Motor neuron (in vitro differentiated cells): ENCODE measurements at regions not wholly inside any gene's neighbourhood (a gene's known extent, or its start where the extent isn't known, plus 50 kb on each side); places are given as distances from the start of the nearest gene placed in this dataset.
A peak's percentile ranks its signal among the peaks of the same experiment; 100 is the strongest.

Source experiments
- ATAC-seq, 8 experiments: fragments of 200-7000 bp; cut with Tn5 transposase; replicated peaks in 6 of 8; 2 replicates each; pipeline ENCODE4 v1.8.0; 2021; ENCODE audit warnings: mild to moderate bottlenecking in 8 of 8, moderate library complexity in 8 of 8
- H3K27ac ChIP-seq, 2 donors: fragments of 250-450 bp; sonication (Bioruptor Pico); 2 replicates each; pipeline ENCODE4 v1.9.0; 2021; ENCODE audit warnings: antibody characterized with exemption in 2 of 2, mild to moderate bottlenecking in 2 of 2, moderate library complexity in 1 of 2
- H3K4me1 ChIP-seq, 2 donors: fragments of 250-450 bp; sonication (Bioruptor Pico); replicated peaks in 1 of 2; 2 replicates each; pipeline ENCODE4 v1.6.1; 2021; ENCODE audit warnings: antibody characterized with exemption in 2 of 2, mild to moderate bottlenecking in 2 of 2, moderate library complexity in 1 of 2
- H3K4me3 ChIP-seq, 5 donors: fragments of 250-450 bp; sonication (Bioruptor Pico); 2 replicates each; pipeline ENCODE4 v1.9.0; 2021; ENCODE audit warnings: antibody characterized with exemption in 5 of 5, mild to moderate bottlenecking in 5 of 5, moderate library complexity in 4 of 5
- WGBS, 10 experiments: fragments of 450-650 bp; shearing (Covaris generic); methylation state at CpG; one replicate each; pipeline ENCODE4 v1.0.0; 2022; 5-methylcytosine and 5-hydroxymethylcytosine counted together
- in situ Hi-C, 9 experiments: fragments of 400-800 bp; cut with MboI; loops; one replicate each; pipeline ENCODE4 v1.15.0; 2021; ENCODE audit warnings: low sequenced_read_pairs in 9 of 9, low pct_unique_long_range_greater_than_20kb in 2 of 9; ENCODE audit not compliant: unreplicated experiment in 9 of 9

GRCh38 chr14:65190312-65190711 lies 88.0 kb upstream of the MAX start:
- no peak for ATAC-seq
- WGBS, 10 experiments = 37 to 100% (median 96%) methylated on average over 2 to 3 of the region's 4 CpGs; no CpG with 5 or more reads in 3 of the 10 experiments
- Histone ChIP-seq H3K4me3 (no peak overlapping the region), H3K4me1 (peaks cover 0 to 5% of the 10 kb centered on the region in 2 donors), H3K27ac (no peak overlapping the region)
- in situ Hi-C loops = loop anchor here in 2 of 9 experiments (25.0 kb wide), 2 partner anchors 222 to 772 kb away; partner anchors contain the start of gene FUT8 (in 1 of the 2)

DNA sequence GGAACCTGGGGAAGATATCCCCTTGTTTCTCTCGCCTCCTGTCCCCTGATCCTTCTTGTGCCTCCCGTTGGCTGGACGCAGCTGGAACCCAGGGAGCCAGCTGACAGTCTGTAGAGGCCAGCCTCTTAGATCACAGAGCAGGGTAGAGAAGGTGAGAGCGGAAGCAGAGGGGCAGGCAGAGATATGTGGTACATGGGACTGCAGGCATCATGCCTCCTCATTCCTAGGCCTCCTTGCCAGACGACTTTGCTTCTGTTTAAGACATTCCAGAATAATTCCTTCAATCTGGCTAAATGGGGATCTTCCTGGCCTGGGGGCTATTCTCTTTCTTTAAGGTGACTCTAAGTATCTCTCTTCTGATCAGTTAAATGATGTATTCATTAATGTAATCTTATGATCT lies 89.4 kb upstream of the MAX start:
- Histone ChIP-seq H3K27ac (no peak overlapping the region), H3K4me3 (no peak overlapping the region), H3K4me1 (no peaks in the 10 kb centered on the region)
- 6 to 83% (median 39%) methylated on average over 2 to 3 of the region's 5 CpGs; no CpG with 5 or more reads in 4 of the 10 experiments for WGBS, 10 experiments
- in situ Hi-C loops = loop anchor here in 2 of 9 experiments (25.0 kb wide), 2 partner anchors 221 to 771 kb away; partner anchors contain the start of gene FUT8 (in 1 of the 2)
- ATAC-seq = no peak

GRCh38 chr14:65192686-65193085 lies 90.4 kb upstream of the MAX start:
- H3K27ac ChIP-seq = no peak overlapping the region
- ATAC-seq = no peak
- H3K4me1 ChIP-seq = no peaks in the 10 kb centered on the region
- no peak overlapping the region for H3K4me3 ChIP-seq
- 71 to 100% (median 83%) methylated on average over 1 of the region's 1 CpG; no CpG with 5 or more reads in 7 of the 10 experiments for WGBS, 10 experiments
- in situ Hi-C loops = loop anchor here in 2 of 9 experiments (25.0 kb wide), 2 partner anchors 220 to 770 kb away; partner anchors contain the start of gene FUT8 (in 1 of the 2)

DNA sequence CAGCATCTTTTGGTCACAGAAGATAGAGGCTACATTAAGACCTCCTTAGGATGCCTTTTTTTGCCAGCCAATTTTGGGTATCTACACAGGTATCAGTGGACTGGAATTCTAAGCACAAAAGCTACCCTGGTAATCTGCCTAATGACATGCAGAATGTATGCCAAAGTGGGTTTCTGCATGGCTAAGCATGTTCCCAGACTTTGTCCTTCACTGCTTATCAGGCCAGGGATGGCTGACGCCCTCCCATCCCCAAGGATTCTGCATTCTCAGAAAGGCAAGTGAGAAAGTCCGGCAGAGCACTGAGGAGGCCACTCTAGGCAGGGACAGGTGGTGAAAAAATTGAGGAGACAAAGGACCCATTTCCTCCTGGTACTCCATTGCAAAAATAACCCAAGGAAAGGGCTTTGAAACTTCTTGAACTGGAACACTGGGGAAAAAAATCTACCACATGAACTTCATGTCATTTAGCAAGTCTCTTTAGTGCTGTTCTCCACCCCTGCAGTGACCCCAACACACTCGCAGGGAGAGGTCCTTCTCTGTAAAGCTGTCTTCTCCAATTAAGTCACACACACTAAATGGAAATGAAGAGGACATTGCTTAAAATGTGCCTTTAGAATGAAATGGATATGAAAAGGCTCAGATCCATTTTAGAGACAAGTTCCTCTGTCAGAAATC lies 91.7 kb upstream of the MAX start:
- no peak for ATAC-seq
- in situ Hi-C loops = loop anchor here in 2 of 9 experiments (25.0 kb wide), 2 partner anchors 218 to 768 kb away; partner anchors contain the start of gene FUT8 (in 1 of the 2)
- no peaks in the 10 kb centered on the region for H3K4me1 ChIP-seq
- no peak overlapping the region for H3K4me3 ChIP-seq
- no peak overlapping the region for H3K27ac ChIP-seq
- WGBS, 10 experiments = 22 to 80% (median 71%) methylated on average over 1 to 3 of the region's 3 CpGs; no CpG with 5 or more reads in 5 of the 10 experiments

- in situ Hi-C loops = loop anchor here in 2 of 9 experiments (25.0 kb wide), 2 partner anchors 217 to 767 kb away; partner anchors contain the start of gene FUT8 (in 1 of the 2)
- no peak for ATAC-seq
- Histone ChIP-seq H3K27ac (no peak overlapping the region), H3K4me3 (no peak overlapping the region), H3K4me1 (no peaks in the 10 kb centered on the region)
- 40 to 100% (median 79%) methylated on average over 1 to 8 of the region's 9 CpGs; no CpG with 5 or more reads in 1 of the 10 experiments for WGBS, 10 experiments
These were observed 92.9 kb upstream of the MAX start for GRCh38 chr14:65195042-65195719.

GRCh38 chr14:65198346-65198745 lies 96.0 kb upstream of the MAX start:
- WGBS, 10 experiments = 50 to 88% (median 60%) methylated on average over 1 of the region's 1 CpG; no CpG with 5 or more reads in 7 of the 10 experiments
- ATAC-seq = no peak
- H3K27ac ChIP-seq = no peak overlapping the region

GRCh38 chr14:65200454-65200853 lies 98.1 kb upstream of the MAX start:
- ATAC-seq = no peak
- Histone ChIP-seq H3K27ac (no peak overlapping the region), H3K4me3 (no peak overlapping the region), H3K4me1 (no peaks in the 10 kb centered on the region)
- in situ Hi-C loops = no loop called here
- WGBS, 10 experiments = 0 to 100% (median 60%) methylated on average over 1 of the region's 1 CpG; no CpG with 5 or more reads in 3 of the 10 experiments

More at GRCh38 chr14:65198346-65198745, 96.0 kb upstream of the MAX start:
- H3K4me1 ChIP-seq = no peaks in the 10 kb centered on the region
- in situ Hi-C loops = loop anchor here in 2 of 9 experiments (25.0 kb wide), 2 partner anchors 214 to 764 kb away; partner anchors contain the start of gene FUT8 (in 1 of the 2)
- H3K4me3 ChIP-seq = no peak overlapping the region

DNA sequence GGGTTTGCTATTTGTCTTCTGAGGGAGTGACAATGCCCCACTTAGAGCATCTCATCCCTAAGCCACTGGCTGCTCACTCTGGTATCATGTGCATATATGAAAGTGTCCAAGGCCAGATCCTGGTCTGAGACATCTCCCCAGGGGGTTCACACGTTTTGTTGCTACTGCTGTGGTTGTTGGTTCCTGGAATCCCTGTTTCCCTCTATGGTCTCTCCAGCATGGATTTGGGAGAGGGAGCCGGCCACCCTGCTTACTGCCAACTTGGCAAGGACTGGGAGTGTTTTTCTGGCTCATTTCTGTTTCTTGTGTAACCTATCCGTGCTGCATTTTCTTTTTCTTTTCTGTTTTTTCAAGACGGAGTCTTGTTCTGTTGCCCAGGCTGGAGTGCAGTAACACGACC lies 101.3 kb upstream of the MAX start:
- 0 to 100% (median 59%) methylated on average over 1 to 4 of the region's 5 CpGs; no CpG with 5 or more reads in 2 of the 10 experiments for WGBS, 10 experiments
- in situ Hi-C loops = no loop called here
- Histone ChIP-seq H3K4me1 (no peaks in the 10 kb centered on the region), H3K27ac (no peak overlapping the region), H3K4me3 (no peak overlapping the region)
- no peak for ATAC-seq

DNA sequence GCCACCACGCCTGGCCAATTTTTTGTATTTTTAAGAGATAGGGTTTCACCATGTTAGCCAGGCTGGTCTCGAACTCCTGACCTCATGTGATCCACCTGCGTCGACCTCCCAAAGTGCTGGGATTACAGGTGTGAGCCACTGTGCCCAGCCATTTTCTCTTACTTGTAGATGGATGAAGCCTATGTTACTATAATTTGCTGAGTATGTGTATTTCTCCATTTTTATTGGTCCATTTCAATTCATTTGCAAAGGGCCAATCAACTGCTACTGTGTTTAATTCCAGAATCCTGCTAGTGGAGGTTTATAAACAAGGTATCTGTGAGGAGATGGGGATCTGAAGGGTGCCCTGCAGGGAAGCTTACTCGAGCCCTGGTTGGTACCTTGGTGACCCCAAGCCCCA lies 101.7 kb upstream of the MAX start:
- H3K27ac ChIP-seq = no peak overlapping the region
- 50 to 100% (median 80%) methylated on average over 1 to 5 of the region's 5 CpGs; no CpG with 5 or more reads in 1 of the 10 experiments for WGBS, 10 experiments
- in situ Hi-C loops = no loop called here
- H3K4me1 ChIP-seq = no peaks in the 10 kb centered on the region
- H3K4me3 ChIP-seq = no peak overlapping the region
- ATAC-seq = no peak

DNA sequence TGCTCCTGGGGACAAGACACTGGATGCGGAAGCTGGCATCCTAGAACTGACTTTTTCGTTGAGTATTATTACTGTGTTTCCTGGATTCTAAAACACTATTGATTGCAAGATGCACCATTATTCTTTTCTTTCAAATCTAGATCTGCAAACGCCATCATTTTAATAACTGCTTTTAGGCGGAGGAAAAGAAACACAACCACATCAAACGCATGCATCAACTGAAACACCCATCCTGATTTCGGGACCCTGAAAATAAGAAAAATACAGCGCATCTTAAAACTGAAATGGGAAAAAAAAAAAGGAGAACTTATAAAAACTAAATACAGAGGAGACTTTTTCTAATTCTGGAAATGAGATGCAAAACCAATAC lies 103.7 kb upstream of the MAX start:
- 75 to 100% (median 86%) methylated on average over 1 to 7 of the region's 7 CpGs for WGBS, 10 experiments
- H3K27ac ChIP-seq = no peak overlapping the region
- peaks cover 0 to 4% of the 10 kb centered on the region in 2 donors for H3K4me1 ChIP-seq
- no peak overlapping the region for H3K4me3 ChIP-seq
- in situ Hi-C loops = no loop called here
- no peak for ATAC-seq

DNA sequence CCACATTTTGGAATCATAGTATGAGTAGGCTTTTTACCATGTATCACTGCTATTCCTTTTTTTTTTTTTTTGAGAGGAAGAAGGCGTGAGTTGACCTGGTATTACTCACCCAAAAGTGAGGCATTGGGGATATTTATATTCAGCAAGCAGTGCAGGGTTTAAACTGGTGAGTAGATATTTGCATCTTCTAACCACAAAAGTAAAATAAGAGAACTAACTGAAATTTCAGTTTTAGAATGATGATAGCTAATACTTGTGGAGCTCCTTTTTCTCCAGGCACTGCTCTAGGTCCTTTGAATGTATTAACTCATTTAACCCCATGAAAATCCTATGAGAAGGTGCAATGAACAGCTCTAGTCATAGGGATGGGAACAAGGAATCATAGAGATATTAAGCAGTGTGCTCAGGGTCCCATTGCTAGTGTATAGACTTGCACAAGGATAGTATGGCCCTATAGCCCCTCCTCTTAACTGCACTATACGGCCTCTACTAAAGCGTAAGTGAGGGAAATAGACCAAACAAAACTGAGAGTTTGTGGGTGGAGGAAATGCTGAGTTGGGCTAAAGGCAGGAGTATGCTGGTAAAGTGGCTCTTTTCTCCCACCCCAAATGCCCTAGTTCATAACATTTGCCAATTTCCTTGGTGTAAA lies 104.3 kb upstream of the MAX start:
- Histone ChIP-seq H3K4me3 (no peak overlapping the region), H3K4me1 (peaks cover 4 to 9% of the 10 kb centered on the region in 2 donors), H3K27ac (no peak overlapping the region)
- in situ Hi-C loops = no loop called here
- 47 to 100% (median 78%) methylated on average over 1 to 3 of the region's 3 CpGs; no CpG with 5 or more reads in 2 of the 10 experiments for WGBS, 10 experiments
- ATAC-seq = peak in 3 of 8 experiments; percentile 25 to 69 (median 54)

- Histone ChIP-seq H3K4me1 (peaks cover 6 to 12% of the 10 kb centered on the region in 2 donors), H3K27ac (no peak overlapping the region), H3K4me3 (no peak overlapping the region)
- no peak for ATAC-seq
- WGBS, 10 experiments = 36 to 100% (median 94%) methylated on average over 1 to 5 of the region's 10 CpGs; no CpG with 5 or more reads in 2 of the 10 experiments
- in situ Hi-C loops = no loop called here
These were observed 106.2 kb upstream of the MAX start for GRCh38 chr14:65208548-65208947.
